NOMO-1 treated with dmso at 0.1 percent for 144 hours (cell line): ENCODE measurements at regions not wholly inside any gene's neighbourhood (a gene's known extent, or its start where the extent isn't known, plus 50 kb on each side); places are given as distances from the start of the nearest gene placed in this dataset.

ENCODE experiments used
- DNase-seq: peaks from one replicate; lab custom pipeline; 2025; ENCODE audit not compliant: unreplicated experiment; lab: John Stamatoyannopoulos, UW

- no peak for DNase-seq
Observed at GRCh38 chr5:89994266-89994665, 415.3 kb downstream of the CETN3 start.

DNA sequence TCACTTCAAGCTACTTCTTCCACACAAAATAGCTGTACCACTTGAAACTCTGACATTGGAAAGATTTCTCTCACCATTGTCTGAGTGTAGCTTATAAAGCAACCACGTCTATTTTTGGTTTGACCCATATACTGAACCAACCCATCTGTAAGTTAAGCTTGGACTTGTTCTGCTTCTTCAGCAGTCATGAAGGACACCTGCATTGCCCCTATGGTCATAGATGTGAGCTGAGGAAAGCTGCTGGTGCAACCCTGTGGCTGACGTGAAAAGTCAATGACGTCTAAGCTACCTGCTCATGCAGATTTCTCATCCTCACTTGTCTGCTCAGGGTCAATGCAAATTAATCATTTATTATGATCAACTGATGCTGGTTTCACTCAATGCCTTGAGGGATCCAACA lies 417.4 kb downstream of the CETN3 start:
- DNase-seq: no peak

DNA sequence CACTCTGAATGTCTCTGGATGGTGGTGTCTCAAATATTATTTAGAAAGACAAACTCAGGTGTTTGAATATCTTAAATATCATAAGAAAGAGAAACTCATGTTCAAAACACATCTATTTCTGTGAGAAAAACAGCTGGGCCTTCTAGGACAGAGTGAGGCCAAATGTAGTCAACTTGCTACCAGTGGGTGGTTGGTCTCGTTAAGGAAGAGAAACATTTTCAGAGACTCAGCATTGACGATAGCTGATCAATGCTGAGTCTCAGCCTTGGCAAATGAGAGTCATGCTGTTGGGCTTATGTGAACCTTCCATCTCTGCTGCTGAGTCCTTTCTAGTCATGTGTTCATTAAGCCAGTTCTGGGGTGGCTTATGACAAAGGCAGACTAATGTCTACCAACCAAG lies 418.0 kb downstream of the CETN3 start:
- DNase-seq: no peak

DNA sequence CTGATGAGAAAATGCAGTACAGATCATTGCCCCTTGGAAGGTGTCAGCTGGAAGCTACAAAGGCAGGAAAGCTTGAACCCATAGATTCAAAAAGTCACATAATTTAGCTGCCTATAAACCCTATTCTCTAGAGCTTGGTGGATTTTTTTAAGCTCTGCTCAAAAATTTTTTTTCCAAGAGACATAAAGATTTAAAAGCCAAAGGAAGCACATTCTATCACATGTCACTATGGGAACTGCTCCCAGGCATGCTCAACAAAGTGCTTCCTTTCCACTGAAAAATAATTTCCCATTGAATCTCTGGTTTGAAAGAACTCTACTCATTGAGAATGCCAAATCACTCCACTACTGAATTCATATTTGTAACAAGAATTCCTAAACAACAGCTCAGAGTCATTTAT lies 419.8 kb downstream of the CETN3 start:
- DNase-seq: no peak

DNA sequence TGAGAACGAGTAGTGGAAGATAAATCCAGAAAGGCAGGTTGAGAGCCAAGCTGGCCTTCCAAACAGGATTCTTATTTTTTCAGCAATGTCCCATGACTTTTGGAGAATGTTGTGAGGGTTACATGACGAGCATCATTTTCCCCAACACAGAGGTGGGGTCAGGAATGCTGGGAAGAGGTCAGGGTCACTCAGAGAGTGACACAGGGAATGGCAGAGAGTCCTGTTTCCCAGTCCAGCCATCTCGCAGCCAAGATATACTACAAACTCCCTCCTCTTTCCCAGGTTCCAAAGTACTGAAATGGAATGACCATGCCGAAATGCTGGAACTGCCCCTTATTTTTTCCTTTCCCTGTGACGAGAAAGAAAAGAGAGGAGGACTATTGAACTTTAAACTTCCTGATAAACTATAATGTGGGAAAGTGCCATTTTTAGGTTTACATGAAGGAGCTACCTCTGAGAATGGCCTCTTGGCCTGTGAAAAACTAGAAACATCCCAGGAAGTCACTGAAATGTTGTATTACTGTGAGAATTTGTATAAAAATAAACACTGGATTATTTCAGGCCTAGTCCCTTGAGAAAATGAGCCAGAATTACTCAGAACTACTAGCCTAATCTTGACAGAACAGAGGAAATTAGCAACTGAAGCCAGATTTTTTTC lies 420.4 kb downstream of the CETN3 start:
- DNase-seq: no peak

DNA sequence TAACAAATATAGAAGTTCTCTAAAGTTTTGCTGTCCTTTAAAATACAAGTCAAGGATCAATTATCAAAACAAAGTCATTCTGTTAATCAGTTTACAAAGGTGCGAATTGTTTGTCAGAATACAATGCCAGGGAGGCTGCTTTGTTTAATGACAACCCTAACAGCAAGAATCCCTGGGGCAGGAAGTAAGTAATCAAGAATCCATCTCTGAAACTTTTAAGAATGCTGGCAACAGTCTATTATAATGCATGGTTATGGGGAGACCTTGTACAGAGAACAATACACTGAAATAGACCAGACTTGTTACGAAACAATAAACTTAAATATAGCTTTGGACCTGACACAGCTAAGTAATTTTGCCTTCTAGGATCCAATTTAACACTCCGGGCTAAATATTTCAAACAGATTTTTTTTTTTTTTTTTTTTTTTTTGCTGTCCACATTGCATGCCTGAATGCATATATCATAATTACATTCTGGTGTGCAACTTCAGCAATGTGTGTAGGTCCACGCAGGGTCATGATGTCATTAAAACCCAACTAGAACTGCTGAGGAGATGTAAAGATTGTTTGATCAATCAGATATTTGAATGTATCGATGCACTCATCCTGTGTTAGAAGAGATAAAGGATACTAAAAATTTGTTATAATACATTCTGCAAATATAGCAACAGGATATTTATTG lies 421.3 kb downstream of the CETN3 start:
- DNase-seq: no peak

GRCh38 chr5:89983216-89983615 lies 426.3 kb downstream of the CETN3 start:
- DNase-seq: no peak

- no peak for DNase-seq
Observed at GRCh38 chr5:89981878-89982773, 427.4 kb downstream of the CETN3 start.

DNA sequence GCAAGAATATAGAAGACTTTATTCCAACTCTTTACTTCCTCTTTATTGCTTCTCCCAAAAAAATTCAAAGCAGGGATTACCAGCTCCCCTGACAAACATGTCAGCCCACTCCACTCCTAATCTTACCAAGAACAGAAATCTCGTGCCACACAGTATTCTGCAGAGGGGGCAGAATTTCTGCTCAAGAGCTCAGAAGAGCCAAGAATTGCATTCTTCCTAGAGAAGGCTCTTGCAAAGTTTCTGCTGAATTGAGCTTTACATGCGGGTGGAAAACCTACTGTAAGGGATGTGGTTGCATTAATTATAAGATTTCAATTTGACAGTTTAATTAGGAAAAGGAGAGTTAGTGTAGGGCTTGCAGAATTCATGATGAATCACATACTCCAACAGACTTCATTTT lies 428.5 kb downstream of the CETN3 start:
- no peak for DNase-seq

DNA sequence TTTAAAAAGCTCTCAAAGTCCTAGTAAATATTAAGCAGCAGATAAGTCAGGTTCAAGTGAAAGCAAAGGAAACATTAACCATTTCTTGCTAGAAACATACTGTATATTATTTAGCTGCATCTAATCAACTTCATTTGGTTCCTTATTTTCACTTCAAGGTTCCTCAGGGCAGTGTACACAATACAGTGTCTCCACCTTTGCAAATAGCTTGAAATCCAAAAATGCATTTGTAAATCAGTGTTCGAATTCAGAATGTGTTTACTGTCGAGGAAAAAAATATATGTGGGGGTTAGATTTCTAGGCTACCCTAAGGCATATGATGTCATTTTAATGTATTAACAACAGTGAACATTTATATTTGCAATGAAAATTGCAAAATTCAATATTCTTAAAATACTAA lies 436.0 kb downstream of the CETN3 start:
- DNase-seq: no peak

GRCh38 chr5:89972901-89973300 lies 436.7 kb downstream of the CETN3 start:
- DNase-seq: no peak

- no peak for DNase-seq
Observed at GRCh38 chr5:89968958-89969381, 440.6 kb downstream of the CETN3 start.

- no peak for DNase-seq
Observed at GRCh38 chr5:89967771-89968444, 441.6 kb downstream of the CETN3 start.

- no peak for DNase-seq
Observed at GRCh38 chr5:89956838-89957237, 452.7 kb downstream of the CETN3 start.

DNA sequence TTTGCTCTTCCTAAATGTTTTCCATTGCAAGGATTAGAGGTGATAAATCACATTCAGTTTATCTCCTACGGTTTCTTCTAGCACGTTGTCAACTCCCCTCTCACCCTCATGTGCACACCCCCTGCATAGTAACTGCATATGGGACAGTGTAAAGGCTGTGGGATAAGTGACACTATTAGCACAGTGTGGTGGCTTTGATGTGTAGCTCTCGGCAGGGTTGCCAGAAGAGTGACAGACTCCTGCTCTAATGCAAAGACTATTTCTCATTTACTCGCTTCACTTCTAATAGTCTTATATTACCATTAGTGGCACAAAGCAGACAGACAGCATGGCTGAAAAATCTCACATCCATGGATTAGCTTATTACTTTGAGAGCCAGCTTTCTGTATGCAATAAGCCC lies 454.6 kb downstream of the CETN3 start:
- no peak for DNase-seq

GRCh38 chr5:89951876-89952275 lies 457.7 kb downstream of the CETN3 start:
- no peak for DNase-seq

GRCh38 chr5:89950234-89950633 lies 459.3 kb downstream of the CETN3 start:
- no peak for DNase-seq

DNA sequence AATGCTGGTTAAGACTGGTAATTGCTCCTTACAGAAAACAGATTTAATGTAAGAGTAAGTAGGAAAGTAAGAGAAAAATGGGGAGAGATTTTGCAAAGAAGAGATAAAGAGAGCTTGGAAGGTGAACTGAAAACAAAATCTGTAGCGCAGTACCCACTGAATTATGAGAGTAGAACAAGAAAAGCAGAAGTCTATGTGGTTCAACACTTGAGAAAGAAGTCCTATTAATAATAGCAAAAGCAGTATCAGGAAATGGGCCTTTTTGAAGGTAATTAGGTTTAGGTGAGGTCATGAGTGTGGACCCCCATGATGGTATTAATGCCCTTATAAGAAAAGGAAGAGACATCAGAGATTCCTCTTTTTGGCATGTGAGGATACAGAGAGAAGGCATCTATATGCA lies 460.6 kb downstream of the CETN3 start:
- no peak for DNase-seq

DNA sequence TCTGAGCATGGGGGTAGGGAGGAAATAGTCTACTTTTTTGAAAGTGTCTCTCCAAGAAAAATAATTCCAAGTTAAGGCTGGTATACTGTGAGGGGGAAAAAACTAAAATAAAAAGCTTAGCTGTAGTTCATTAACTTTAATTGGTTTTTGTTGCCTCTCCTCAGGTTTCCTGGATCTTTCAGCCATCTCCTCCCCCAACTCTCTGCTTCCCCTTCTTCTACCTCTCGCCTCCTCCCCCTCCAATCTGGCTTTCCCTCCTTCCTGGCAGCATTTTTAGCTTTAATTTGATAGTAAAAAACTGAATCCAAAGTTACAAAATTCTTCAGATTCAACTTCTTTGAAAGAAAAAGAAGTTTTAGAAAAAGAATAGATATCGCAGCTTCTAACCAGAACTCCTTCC lies 462.6 kb downstream of the CETN3 start:
- no peak for DNase-seq

GRCh38 chr5:89946508-89946907 lies 463.0 kb downstream of the CETN3 start:
- no peak for DNase-seq

- DNase-seq: no peak
Observed at GRCh38 chr5:89942171-89942570, 467.4 kb downstream of the CETN3 start.
